CD8-positive, alpha-beta memory T cell (primary cell): ENCODE measurements at regions not wholly inside any gene's neighbourhood (a gene's known extent, or its start where the extent isn't known, plus 50 kb on each side); places are given as distances from the start of the nearest gene placed in this dataset.

ENCODE experiments used
- CTCF ChIA-PET: fragments of 350-600 bp; sonication (Branson Sonifier 250); formaldehyde crosslinking; loops from one replicate; lab custom pipeline; 2021; ENCODE audit warnings: antibody characterized with exemption; lab: Charles Lee
- POLR2A ChIA-PET: fragments of 350-600 bp; sonication (Branson Sonifier 250); formaldehyde crosslinking; loops from one replicate; lab custom pipeline; 2021; ENCODE audit warnings: antibody characterized with exemption; lab: Charles Lee
- DNase-seq, 5 donors: peaks; one replicate each; pipeline versions ENCODE4 v3.0.0 to v3.0.0-alpha.2; 2020 to 2022; ENCODE audit warnings: mixed read lengths in 1 of 5
- H3K27ac ChIP-seq: one replicate; pipeline ENCODE4 v1.7.0; 2013; ENCODE audit warnings: low read depth, mild to moderate bottlenecking, low read length, moderate library complexity
- H3K27me3 ChIP-seq: 2 replicates; pipeline ENCODE4 v1.7.0; 2013; ENCODE audit warnings: low read length, mild to moderate bottlenecking; ENCODE audit not compliant: insufficient read depth, poor library complexity, severe bottlenecking
- H3K36me3 ChIP-seq: 2 replicates; pipeline ENCODE4 v1.7.0; 2013; ENCODE audit warnings: mild to moderate bottlenecking, low read length, moderate library complexity; ENCODE audit not compliant: insufficient read depth
- H3K4me1 ChIP-seq: 2 replicates; pipeline ENCODE4 v1.7.0; 2013; ENCODE audit warnings: mild to moderate bottlenecking, low read length, moderate library complexity; ENCODE audit not compliant: insufficient read depth
- H3K4me3 ChIP-seq: 2 replicates; pipeline ENCODE4 v1.7.0; 2013; ENCODE audit warnings: mild to moderate bottlenecking, low read length
- H3K9me3 ChIP-seq: 2 replicates; pipeline ENCODE4 v1.7.0; 2013; ENCODE audit warnings: mild to moderate bottlenecking, low read length
- H3K27ac Mint-ChIP-seq, 8 donors: one replicate each; pipeline ENCODE4 v1.8.0; 2020 to 2021; ENCODE audit warnings: mixed read lengths in 8 of 8, mild to moderate bottlenecking in 6 of 8, inconsistent platforms in 3 of 8, moderate library complexity in 3 of 8
- H3K27me3 Mint-ChIP-seq, 2 donors: one replicate each; pipeline ENCODE4 v1.8.0; 2020 to 2021; ENCODE audit warnings: mixed read lengths in 2 of 2, mild to moderate bottlenecking in 1 of 2, moderate library complexity in 1 of 2
- H3K36me3 Mint-ChIP-seq, 3 donors: one replicate each; pipeline ENCODE4 v1.8.0; 2020 to 2021; ENCODE audit warnings: mixed read lengths in 3 of 3, inconsistent platforms in 1 of 3, mild to moderate bottlenecking in 1 of 3
- H3K4me1 Mint-ChIP-seq, 3 donors: one replicate each; pipeline ENCODE4 v1.8.0; 2020 to 2021; ENCODE audit warnings: mixed read lengths in 3 of 3, inconsistent platforms in 1 of 3, mild to moderate bottlenecking in 1 of 3
- H3K4me3 Mint-ChIP-seq, 7 donors: one replicate each; pipeline ENCODE4 v1.8.0; 2020 to 2021; ENCODE audit warnings: mixed read lengths in 7 of 7, mild to moderate bottlenecking in 6 of 7, moderate library complexity in 4 of 7, inconsistent platforms in 2 of 7
- H3K9me3 Mint-ChIP-seq, 5 donors: one replicate each; pipeline ENCODE4 v1.8.0; 2020 to 2022; ENCODE audit warnings: mixed read lengths in 5 of 5, mild to moderate bottlenecking in 3 of 5, moderate library complexity in 2 of 5, inconsistent platforms in 1 of 5

DNA sequence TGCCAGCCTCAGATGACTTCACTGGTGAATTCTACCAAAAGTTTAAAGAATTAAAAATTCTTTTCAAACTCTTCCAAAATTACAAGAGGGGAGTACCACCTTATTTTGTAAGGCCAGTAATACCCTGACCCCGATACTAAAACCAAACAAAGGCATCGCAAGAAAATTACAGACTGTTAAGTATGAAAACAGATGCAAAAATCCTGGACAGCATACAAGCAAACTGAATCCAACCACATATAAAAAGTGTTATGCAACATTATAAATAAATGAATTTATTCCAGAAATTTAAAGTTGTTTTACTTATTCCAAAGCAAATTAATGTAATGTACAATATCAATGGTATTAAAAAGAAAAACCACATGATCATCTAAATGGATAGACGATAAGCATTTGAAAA lies 873.6 kb upstream of the GJE1 start:
- no peak for DNase-seq
- peaks cover 0 to 2% of the 10 kb centered on the region in 2 donors for H3K27me3 Mint-ChIP-seq
- no peaks in the 10 kb centered on the region for H3K36me3 Mint-ChIP-seq
- peaks cover 0 to 2% (median 0%) of the 10 kb centered on the region in 3 donors for H3K4me1 Mint-ChIP-seq
- Histone ChIP-seq H3K4me1 (no peaks in the 10 kb centered on the region), H3K27me3 (no peaks in the 10 kb centered on the region), H3K9me3 (no peaks in the 10 kb centered on the region), H3K27ac (no peak overlapping the region), H3K4me3 (no peak overlapping the region), H3K36me3 (no peaks in the 10 kb centered on the region)
- H3K27ac Mint-ChIP-seq, result no peak overlapping the region
- H3K9me3 Mint-ChIP-seq, result no peaks in the 10 kb centered on the region
- ChIA-PET POLR2A (no interaction called here), CTCF (no interaction called here)
- H3K4me3 Mint-ChIP-seq, result no peak overlapping the region

DNA sequence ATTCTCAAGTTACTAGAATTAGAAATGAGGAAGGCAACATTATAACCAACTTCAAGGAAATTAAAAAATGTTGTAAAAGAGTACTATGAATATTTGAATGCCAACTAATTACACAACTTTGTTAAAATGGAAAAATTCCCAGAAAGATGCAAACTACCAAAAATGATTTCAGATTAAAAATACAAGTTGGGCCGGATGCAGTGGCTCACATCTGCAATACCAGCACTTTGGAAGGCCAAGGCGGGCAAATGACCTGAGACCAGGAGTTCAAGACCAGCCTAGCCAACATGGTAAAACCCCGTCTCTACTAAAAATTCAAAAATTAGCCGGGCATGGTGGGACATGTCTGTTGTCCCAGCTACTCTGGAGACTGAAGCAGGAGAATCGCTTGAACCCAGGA lies 874.2 kb upstream of the GJE1 start:
- H3K36me3 ChIP-seq, result no peaks in the 10 kb centered on the region
- no peak overlapping the region for H3K27ac ChIP-seq
- Mint-ChIP-seq H3K9me3 (no peaks in the 10 kb centered on the region), H3K27ac (no peak overlapping the region), H3K4me1 (peaks cover 0 to under 1% (median 0%) of the 10 kb centered on the region in 3 donors), H3K4me3 (no peak overlapping the region), H3K27me3 (peaks cover 0 to 2% of the 10 kb centered on the region in 2 donors), H3K36me3 (no peaks in the 10 kb centered on the region)
- ChIA-PET POLR2A (no interaction called here), CTCF (no interaction called here)
- no peaks in the 10 kb centered on the region for H3K4me1 ChIP-seq
- no peak for DNase-seq
- H3K9me3 ChIP-seq, result no peaks in the 10 kb centered on the region
- no peak overlapping the region for H3K4me3 ChIP-seq
- no peaks in the 10 kb centered on the region for H3K27me3 ChIP-seq

GRCh38 chr6:141254336-141254735 lies 878.4 kb upstream of the GJE1 start:
- peaks cover 0 to 2% of the 10 kb centered on the region in 2 donors for H3K27me3 Mint-ChIP-seq
- no peaks in the 10 kb centered on the region for H3K36me3 Mint-ChIP-seq
- Histone ChIP-seq H3K4me3 (no peak overlapping the region), H3K27me3 (no peaks in the 10 kb centered on the region), H3K36me3 (no peaks in the 10 kb centered on the region), H3K27ac (no peak overlapping the region), H3K4me1 (no peaks in the 10 kb centered on the region), H3K9me3 (no peaks in the 10 kb centered on the region)
- CTCF ChIA-PET, result no interaction called here
- no peaks in the 10 kb centered on the region for H3K9me3 Mint-ChIP-seq
- POLR2A ChIA-PET, result no interaction called here
- H3K4me1 Mint-ChIP-seq, result peaks cover 3 to 5% (median 4%) of the 10 kb centered on the region in 3 donors
- H3K4me3 Mint-ChIP-seq, result peak overlapping the region in 1 of 7 donors; percentile 38
- DNase-seq, result no peak
- H3K27ac Mint-ChIP-seq, result peak overlapping the region in 1 of 8 donors; percentile 81

DNA sequence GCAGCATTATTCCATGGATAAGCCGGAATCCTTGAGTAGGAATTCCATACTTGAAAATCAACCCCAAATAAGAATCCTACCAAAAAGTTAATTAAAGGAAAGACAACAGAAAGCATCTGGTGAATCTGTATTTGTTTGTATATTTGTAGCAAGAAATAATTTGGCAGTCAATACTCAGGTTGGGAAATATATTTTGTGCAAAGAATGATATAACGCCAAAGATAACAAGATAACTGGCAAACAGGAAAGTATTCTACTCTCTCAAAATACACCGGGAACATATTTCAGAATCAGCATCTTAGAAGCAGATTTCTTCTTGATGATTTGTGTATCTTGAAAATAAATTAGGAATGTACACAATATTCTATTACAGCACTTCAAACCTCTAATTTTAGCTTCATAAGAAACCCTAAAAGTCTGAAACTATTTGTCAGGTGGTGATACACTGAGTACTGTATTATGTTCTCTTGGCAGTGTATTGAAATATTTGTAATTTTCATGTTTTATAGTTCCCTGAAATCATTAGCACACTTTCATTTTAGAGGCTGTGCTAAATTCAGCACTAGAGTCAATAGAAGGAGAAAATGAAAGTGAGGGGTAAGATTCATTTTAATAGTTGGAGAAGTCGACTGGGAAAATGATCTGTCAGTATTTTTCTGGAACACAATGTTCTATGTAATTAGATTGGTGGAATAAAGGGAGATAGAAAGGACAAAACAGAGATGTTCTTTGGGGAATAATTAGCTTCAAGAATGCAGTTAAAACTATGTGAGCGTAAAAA lies 879.7 kb upstream of the GJE1 start:
- H3K4me1 Mint-ChIP-seq, result peaks cover 3 to 7% (median 5%) of the 10 kb centered on the region in 3 donors
- Histone ChIP-seq H3K9me3 (no peaks in the 10 kb centered on the region), H3K4me1 (no peaks in the 10 kb centered on the region), H3K27me3 (no peaks in the 10 kb centered on the region), H3K36me3 (no peaks in the 10 kb centered on the region), H3K4me3 (no peak overlapping the region), H3K27ac (no peak overlapping the region)
- peaks cover 0 to 2% of the 10 kb centered on the region in 2 donors for H3K27me3 Mint-ChIP-seq
- CTCF ChIA-PET, result no interaction called here
- peak overlapping the region in 2 of 7 donors; percentile 4 to 12 for H3K4me3 Mint-ChIP-seq
- H3K27ac Mint-ChIP-seq, result no peak overlapping the region
- DNase-seq, result no peak
- H3K36me3 Mint-ChIP-seq, result no peaks in the 10 kb centered on the region
- POLR2A ChIA-PET, result no interaction called here
- no peaks in the 10 kb centered on the region for H3K9me3 Mint-ChIP-seq

GRCh38 chr6:141251286-141251685 lies 881.4 kb upstream of the GJE1 start:
- H3K4me1 Mint-ChIP-seq, result peaks cover 3 to 7% (median 5%) of the 10 kb centered on the region in 3 donors
- POLR2A ChIA-PET, result no interaction called here
- H3K27me3 Mint-ChIP-seq, result peaks cover 0 to 2% of the 10 kb centered on the region in 2 donors

GRCh38 chr6:141248021-141248799 lies 884.5 kb upstream of the GJE1 start:
- DNase-seq, result no peak
- no peak overlapping the region for H3K4me3 Mint-ChIP-seq
- H3K36me3 Mint-ChIP-seq, result no peaks in the 10 kb centered on the region
- H3K36me3 ChIP-seq, result no peaks in the 10 kb centered on the region
- H3K9me3 ChIP-seq, result no peaks in the 10 kb centered on the region
- H3K4me1 ChIP-seq, result no peaks in the 10 kb centered on the region
- H3K4me3 ChIP-seq, result no peak overlapping the region
- H3K9me3 Mint-ChIP-seq, result no peaks in the 10 kb centered on the region
- H3K27me3 Mint-ChIP-seq, result no peaks in the 10 kb centered on the region
- no peaks in the 10 kb centered on the region for H3K27me3 ChIP-seq
- CTCF ChIA-PET, result no interaction called here
- peaks cover 1 to 4% (median 2%) of the 10 kb centered on the region in 3 donors for H3K4me1 Mint-ChIP-seq
- H3K27ac Mint-ChIP-seq, result no peak overlapping the region
- POLR2A ChIA-PET, result no interaction called here
- no peak overlapping the region for H3K27ac ChIP-seq

More at GRCh38 chr6:141251286-141251685, 881.4 kb upstream of the GJE1 start:
- Mint-ChIP-seq H3K36me3 (no peaks in the 10 kb centered on the region), H3K4me3 (no peak overlapping the region), H3K9me3 (no peaks in the 10 kb centered on the region), H3K27ac (no peak overlapping the region)
- H3K36me3 ChIP-seq, result no peaks in the 10 kb centered on the region
- H3K4me1 ChIP-seq, result no peaks in the 10 kb centered on the region
- no peaks in the 10 kb centered on the region for H3K9me3 ChIP-seq
- CTCF ChIA-PET, result no interaction called here
- no peaks in the 10 kb centered on the region for H3K27me3 ChIP-seq
- no peak overlapping the region for H3K4me3 ChIP-seq
- no peak for DNase-seq
- H3K27ac ChIP-seq, result no peak overlapping the region

- Histone ChIP-seq H3K4me1 (no peaks in the 10 kb centered on the region), H3K27ac (no peak overlapping the region), H3K36me3 (no peaks in the 10 kb centered on the region), H3K9me3 (no peaks in the 10 kb centered on the region), H3K27me3 (no peaks in the 10 kb centered on the region), H3K4me3 (no peak overlapping the region)
- no peak overlapping the region for H3K27ac Mint-ChIP-seq
- ChIA-PET POLR2A (no interaction called here), CTCF (no interaction called here)
- peaks cover 0 to 2% (median 0%) of the 10 kb centered on the region in 3 donors for H3K4me1 Mint-ChIP-seq
- H3K9me3 Mint-ChIP-seq, result no peaks in the 10 kb centered on the region
- no peaks in the 10 kb centered on the region for H3K36me3 Mint-ChIP-seq
- no peak for DNase-seq
- H3K27me3 Mint-ChIP-seq, result peaks cover 0 to 7% of the 10 kb centered on the region in 2 donors
- no peak overlapping the region for H3K4me3 Mint-ChIP-seq
These were observed 888.4 kb upstream of the GJE1 start for GRCh38 chr6:141244366-141244765.

- Mint-ChIP-seq H3K36me3 (no peaks in the 10 kb centered on the region), H3K9me3 (no peaks in the 10 kb centered on the region), H3K4me3 (no peak overlapping the region), H3K27me3 (peaks cover 0 to 7% of the 10 kb centered on the region in 2 donors), H3K4me1 (no peaks in the 10 kb centered on the region), H3K27ac (no peak overlapping the region)
- Histone ChIP-seq H3K4me3 (no peak overlapping the region), H3K9me3 (no peaks in the 10 kb centered on the region), H3K36me3 (no peaks in the 10 kb centered on the region), H3K27ac (no peak overlapping the region), H3K4me1 (no peaks in the 10 kb centered on the region), H3K27me3 (no peaks in the 10 kb centered on the region)
- CTCF ChIA-PET, result no interaction called here
- POLR2A ChIA-PET, result no interaction called here
- DNase-seq, result no peak
These were observed 889.8 kb upstream of the GJE1 start for GRCh38 chr6:141242957-141243356.
